HG03439 (cell line): ENCODE measurements at regions not wholly inside any gene's neighbourhood (a gene's known extent, or its start where the extent isn't known, plus 50 kb on each side); places are given as distances from the start of the nearest gene placed in this dataset.

Source experiments
- ATAC-seq: cut with Tn5 transposase; IDR thresholded peaks from one replicate; pipeline ENCODE4 v1.9.1; 2021; ENCODE audit warnings: mild to moderate bottlenecking, moderate library complexity; ENCODE audit not compliant: unreplicated experiment

DNA sequence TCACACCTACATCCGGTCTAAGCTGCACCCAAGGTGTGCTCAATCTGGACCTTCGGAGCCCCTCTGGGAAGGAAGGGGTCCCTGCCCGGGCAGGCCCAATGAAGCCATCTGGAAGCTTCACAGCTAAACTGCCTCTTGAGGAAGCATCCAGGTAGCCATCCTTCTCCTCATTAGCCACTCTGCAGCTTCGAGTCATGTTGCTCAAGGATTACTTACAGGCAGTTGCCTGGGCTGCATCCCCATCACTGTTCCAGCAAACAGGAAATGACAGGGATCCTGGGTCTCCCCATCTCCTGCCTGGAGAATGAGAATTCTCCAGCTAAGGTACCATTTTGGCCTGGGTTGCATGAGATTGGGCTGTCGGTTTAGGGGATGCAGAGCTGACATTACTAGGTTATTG, 91.7 kb downstream of the ERMARD start:
- no peak for ATAC-seq

DNA sequence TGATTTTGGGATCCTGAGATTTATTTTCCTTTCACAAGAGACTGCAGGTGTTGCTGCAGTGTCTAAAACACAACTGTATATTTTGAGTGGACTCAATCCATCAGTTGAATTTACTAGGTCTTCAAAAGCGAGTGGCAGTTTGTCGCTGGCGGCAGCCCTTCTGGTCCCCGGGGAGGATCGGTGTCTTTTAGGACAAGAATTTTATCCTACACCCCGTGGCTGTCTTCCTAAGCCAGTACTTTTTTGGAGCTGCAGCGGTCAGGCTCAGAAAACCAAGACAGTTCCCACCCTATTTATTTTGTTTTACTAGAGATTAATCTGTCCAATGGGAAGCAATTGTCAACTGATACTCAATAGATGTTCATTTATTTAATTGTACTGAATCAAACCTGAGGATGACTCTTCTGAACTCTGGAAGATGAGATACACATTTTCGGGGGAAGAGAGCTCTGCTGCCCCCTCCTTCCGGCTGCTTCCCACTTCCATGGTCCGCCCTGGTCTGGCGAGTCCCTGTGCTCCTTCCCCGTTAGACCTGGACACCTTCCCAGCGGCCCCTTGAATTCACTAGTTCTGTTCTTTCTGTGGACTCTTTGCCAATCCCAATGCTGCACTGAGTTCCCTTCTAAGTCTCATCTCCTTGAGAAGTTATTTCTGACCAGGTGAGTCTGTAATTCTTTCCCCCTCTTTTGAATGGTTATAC, 90.6 kb downstream of the ERMARD start:
- no peak for ATAC-seq

DNA sequence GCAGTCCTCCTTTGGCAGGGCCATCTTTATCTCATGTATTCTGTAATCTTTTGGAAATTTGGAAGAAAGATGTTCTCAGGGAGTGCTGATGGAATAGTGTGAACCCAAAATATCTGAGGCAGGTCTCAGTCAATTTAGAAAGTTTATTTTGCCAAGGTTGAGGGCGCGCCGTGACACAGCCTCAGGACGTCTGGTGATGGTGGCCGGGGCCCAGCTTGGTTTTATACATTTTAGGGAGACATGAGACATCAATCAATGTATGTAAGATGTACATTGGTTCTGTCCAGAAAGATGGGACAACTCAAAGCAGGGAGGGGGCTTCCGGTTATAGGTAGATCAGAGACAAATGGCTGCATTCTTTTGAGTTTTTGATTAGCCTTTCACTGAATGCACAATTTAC, 89.8 kb downstream of the ERMARD start:
- no peak for ATAC-seq

DNA sequence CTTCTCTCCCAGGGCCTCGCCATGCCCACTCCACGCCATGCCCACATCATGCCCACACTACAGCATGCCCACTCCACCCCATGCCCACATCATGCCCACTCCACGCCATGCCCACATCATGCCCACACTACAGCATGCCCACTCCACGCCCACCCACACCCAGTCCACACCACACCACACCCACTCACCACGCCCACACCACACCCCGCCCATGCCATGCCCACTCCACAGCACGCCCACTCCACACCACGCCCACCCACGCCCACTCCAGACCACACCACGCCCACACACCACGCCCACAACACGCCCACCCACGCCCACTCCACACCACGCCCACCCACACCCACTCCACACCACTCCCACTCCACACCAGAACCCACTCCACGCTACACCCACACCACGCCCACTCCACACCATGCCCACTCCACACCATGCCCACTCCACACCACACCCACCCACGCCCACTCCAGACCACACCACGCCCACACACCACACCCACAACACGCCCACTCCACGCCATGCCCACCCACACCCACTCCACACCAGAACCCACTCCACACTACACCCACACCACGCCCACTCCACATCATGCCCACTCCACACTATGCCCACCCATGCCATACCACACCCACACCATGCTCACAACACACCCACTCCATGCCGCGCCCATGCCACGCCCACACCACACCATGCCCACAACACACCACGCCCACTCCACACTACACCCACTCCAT, 88.6 kb downstream of the ERMARD start:
- ATAC-seq, result no peak

DNA sequence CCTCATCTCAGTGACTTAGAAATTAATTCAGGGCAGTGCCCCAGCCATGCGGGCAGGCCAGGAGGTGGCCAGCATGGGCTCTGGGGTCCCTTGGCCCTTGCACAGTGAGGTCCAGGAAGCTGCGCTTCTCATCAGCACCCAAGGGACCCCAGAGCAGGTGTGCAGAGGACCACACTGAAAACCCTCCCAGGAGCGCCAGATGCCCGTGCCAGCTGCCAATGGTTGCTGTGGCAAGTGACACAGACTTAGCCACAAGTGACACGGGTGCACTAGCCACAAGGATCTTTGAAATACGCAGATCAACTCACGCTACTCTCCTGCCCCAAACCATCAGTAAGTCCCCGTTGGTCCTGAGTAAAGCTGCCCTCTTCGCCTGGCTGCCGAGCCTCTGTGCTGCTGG, 88.1 kb downstream of the ERMARD start:
- no peak for ATAC-seq

DNA sequence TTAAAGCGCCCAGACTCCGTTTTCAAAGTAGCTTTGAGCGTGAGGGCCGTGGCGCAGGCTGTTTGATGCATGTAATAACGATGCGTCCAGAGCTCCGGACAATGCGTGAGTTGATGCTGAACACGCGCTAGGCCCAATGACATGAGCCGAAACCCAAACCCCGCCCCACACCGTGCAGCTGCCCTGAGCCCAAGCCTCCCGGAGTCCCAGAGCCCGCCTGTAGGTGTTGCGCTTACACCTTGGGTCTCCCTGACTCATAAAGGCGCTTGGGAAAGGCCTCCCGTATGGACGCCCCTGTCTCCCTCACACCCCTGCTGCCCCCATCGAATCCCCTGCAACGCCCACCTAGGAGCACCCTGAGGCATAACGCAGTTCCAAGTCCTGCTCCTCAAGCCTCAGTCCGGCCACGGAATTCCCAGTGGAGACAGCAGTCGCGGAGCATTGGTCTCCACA, 87.6 kb downstream of the ERMARD start:
- no peak for ATAC-seq

DNA sequence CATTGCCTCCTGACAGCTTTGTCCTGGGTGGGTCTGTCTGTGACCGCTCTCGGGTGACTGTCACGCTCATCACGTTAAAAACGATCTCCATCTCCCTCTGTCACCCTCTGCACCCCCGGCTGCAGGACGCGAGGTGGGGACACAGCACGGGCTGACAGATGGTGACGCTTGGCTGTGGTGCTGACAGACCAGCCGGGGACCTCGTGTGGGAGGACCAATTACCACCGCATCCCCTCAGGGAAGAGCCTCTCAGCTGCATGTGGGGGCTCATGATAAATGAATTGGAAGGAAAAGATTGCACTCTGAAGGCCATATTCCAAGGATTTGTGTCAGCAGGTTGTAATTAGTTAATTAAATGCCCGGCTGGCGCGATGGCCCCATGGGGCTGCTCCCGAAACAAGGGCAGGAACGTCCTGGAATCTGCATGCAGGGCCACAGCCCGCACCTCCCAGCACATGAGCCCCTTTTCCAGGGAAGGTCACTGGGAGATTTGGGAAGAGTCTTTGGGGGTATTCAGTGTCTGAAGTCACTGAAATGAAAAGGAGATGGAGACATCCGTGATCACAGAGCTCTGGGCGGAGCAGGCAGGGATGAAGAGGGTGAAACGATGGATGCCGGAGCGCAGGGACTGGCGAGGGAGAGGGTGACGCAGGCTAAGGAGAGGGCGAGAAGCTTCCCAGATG, 87.1 kb downstream of the ERMARD start:
- no peak for ATAC-seq

DNA sequence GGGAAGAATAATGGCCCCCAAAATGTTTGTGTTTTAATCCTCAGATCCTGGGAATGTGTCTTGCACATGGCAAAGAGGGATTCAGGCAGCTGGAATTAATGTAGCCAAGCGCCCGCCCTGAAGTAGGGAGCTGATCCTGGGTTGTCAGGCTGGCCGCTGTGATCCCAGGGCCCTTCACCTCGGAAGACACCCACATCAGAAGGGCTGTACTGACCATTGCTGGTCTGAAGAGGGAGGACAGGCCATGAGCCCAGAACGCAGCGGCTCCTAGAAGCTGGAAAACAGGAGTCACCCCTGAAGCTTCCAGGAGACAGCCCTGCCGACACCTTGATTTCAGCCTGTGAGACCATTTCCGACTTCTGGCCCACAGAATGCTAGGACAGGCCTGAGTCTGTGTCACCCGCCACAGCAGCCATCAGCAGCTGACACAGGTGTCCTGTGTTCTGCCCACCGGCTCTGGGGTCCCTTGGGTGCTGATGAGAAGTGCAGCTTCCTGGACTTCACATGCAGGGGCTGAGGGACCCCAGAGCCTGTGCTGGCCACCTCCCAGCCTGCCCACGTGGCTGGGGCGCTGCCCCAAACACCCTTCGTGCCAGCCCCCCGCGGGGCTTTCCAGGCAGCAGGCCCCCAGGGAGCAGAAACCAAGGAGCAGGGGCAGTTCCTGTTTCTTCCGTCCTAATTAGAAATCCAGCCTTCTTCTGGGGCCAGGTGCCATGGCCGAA, 86.3 kb downstream of the ERMARD start:
- no peak for ATAC-seq

DNA sequence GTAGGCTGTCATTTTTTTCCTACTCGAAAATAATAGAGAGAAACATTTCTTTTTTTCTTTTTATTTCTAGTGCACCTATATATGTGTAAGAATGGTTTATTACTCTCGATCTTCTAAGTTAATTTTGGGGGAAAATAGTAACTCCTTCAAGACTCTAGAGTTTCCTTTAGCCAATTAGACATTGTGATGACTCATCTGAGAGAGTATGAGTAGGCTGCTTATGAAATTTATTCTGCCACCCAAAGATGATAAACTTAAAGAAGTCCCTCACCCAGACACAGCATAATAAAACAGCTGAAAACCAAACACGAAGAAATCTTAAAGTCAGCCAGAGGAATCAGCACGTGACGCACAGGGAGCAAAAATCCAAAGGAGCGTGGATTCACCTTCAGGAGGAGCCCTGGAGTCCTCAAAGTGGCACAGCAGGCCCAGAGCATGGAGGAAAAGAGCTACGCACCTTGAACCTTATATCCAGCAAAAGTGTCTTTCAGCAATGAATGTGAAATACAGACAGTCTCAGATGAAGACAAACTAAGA, 81.9 kb downstream of the ERMARD start:
- ATAC-seq, result no peak

DNA sequence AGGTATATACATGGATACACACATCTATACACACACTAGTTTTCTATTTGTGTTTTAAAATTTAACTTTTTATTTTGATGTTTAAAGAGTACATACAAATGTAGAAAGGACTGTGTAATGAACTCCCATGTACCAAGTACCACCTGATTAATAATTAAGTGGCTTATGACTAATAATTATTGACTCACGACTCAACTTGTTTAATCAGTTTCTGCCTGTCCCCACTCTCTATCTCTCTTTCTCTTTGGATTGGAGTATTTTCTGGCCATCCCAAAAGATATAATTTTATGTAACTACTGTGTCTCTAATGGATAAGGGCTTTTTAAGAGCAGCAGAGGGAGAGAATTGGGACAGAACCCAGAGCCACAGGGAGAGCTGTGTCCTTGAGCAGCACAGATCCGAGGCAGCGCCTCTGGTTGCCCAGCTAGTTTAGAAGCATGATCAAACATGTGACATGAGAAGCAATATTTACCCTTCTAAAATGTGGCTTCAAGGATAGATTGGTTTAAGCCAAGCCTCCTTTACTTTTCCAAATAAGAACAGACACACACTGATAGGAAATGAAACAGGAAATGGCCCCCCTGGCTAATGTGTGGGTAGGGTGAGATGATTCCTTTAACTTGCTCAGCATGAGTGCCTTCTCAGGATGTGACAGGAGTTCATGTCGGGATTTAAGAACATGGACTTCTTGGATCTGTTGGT, 81.0 kb downstream of the ERMARD start:
- no peak for ATAC-seq

DNA sequence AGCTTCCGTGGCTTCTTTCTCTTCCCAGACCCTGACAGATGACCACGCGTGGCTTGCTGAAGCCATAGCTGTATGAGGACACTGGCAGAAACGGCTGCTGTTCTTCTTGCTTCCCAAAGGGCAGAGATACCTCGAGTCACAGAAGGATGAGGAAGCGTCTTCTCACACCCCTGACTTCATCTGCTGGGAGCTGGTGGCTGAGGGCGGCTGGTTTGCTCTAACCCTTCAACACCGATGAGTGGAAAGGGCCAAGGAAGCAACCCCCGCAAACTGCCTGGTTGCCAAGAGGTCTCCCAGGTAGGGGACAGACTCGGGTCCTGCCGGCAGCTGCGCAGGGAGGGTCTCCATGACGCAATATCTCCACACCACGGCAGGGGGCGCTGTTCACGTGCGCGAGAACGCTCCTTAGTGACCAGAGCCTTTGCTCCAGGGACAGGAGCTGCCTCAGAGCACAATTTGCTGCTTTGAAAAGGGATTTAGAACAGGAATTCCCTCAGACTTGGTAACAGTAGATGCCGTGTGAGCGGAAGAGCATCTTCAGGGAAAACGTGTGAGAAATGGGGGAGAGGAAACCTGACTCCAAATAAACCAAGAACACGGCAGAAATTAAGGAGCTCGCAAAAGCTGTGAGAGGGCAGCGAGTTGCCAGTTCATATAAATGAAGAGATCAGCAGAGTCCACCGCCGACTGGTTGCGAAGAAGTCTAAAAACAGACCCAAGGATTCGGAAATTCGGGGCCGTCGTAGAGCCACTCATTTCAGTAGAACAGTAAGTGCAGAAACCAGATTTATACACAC, 80.2 kb downstream of the ERMARD start:
- no peak for ATAC-seq
